ENCODE measurements at regions not wholly inside any gene's neighbourhood (a gene's known extent, or its start where the extent isn't known, plus 50 kb on each side); places are given as distances from the start of the nearest gene placed in this dataset.

DNA sequence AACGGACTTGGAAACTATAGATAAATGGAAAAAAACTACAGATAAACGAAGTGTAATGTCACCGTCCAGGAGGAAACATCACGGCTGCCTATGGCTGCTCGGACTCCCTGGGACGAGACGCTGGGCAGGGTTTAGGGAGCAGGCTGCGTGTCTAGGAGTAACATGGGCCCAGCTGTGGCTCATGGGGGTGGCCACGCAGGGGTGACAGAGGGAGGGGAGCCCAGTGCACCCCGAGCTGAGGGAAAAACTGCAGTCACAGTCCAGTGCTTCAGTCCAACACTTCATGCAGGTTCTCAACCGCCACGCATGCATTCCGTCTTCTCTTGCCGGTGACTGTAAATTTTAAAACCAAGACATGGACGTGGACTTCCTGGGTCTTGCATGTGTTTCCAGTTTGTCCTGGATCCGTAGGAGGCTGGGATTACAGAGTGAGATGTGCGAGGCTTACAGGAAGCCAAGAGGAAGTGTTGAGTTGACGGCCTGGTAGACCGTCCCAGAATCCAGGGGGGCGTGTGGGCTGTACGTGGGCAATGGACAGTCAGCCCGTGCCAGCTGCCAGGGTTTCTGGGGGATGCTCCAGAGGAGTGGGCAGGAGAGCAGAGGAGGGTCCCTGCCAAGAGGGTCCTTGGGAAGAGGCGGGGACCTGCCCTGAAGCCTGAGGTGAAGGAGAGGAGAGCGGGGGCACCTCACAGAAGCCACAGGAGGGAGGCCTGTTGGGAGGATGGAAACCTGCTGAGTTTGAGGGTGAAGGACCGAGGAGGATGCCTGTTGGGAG lies 691.4 kb downstream of the BRD1 start:
- Histone ChIP-seq H3K36me3 (replicated peaks) (no peaks in the 10 kb centered on the region), H3K27me3 (ENCODE audit: low read depth) (no peaks in the 10 kb centered on the region), H3K4me1 (no peaks in the 10 kb centered on the region), H3K9me3 (no peaks in the 10 kb centered on the region), H3K4me3 (no peak overlapping the region)
- in situ Hi-C loops (cut with MboI; ENCODE audit: low sequenced_read_pairs) = no loop called here
- DNase-seq (ENCODE audit: low spot score in 2 of 2) = no peak

DNA sequence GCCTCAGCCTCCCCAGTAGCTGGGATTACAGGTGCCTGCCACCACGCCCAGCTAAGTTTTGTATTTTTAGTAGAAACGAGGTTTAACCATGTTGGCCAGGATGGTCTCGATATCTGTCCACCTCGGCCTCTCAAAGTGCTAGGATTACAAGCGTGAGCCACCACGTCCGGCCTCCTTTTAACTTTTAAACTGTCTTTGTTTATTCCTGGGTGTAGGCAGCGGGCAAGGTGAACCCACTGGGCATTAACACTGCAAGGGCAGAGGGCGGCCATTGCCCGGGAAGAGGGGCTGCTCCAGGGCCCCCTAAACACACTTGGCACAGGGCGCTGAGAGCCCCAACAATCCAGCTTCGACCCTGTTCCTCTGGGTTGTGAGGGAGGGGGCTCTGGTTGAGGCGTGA lies 693.6 kb downstream of the BRD1 start:
- in situ Hi-C loops (cut with MboI; ENCODE audit: low sequenced_read_pairs) = no loop called here
- Histone ChIP-seq H3K4me3 (no peak overlapping the region), H3K4me1 (no peaks in the 10 kb centered on the region), H3K9me3 (no peaks in the 10 kb centered on the region), H3K36me3 (replicated peaks) (no peaks in the 10 kb centered on the region), H3K27me3 (ENCODE audit: low read depth) (no peaks in the 10 kb centered on the region)
- DNase-seq (ENCODE audit: low spot score in 2 of 2) = no peak

- Histone ChIP-seq H3K4me1 (no peaks in the 10 kb centered on the region), H3K36me3 (replicated peaks) (no peaks in the 10 kb centered on the region), H3K9me3 (no peaks in the 10 kb centered on the region), H3K27me3 (ENCODE audit: low read depth) (no peaks in the 10 kb centered on the region), H3K4me3 (no peak overlapping the region)
- no peak for DNase-seq (ENCODE audit: low spot score in 2 of 2)
- in situ Hi-C loops (cut with MboI; ENCODE audit: low sequenced_read_pairs) = no loop called here
These were observed 694.1 kb downstream of the BRD1 start for GRCh38 chr22:49133541-49133940.

GRCh38 chr22:49132009-49132408 lies 695.7 kb downstream of the BRD1 start:
- H3K27me3 ChIP-seq (ENCODE audit: low read depth) = no peaks in the 10 kb centered on the region
- no peaks in the 10 kb centered on the region for H3K36me3 ChIP-seq (replicated peaks)
- H3K4me1 ChIP-seq = no peaks in the 10 kb centered on the region
- DNase-seq (ENCODE audit: low spot score in 2 of 2) = no peak
- in situ Hi-C loops (cut with MboI; ENCODE audit: low sequenced_read_pairs) = no loop called here
- no peak overlapping the region for H3K4me3 ChIP-seq
- no peaks in the 10 kb centered on the region for H3K9me3 ChIP-seq

GRCh38 chr22:49129736-49130135 lies 697.9 kb downstream of the BRD1 start:
- H3K27me3 ChIP-seq (ENCODE audit: low read depth) = no peaks in the 10 kb centered on the region
- in situ Hi-C loops (cut with MboI; ENCODE audit: low sequenced_read_pairs) = no loop called here
- no peak overlapping the region for H3K4me3 ChIP-seq
- H3K36me3 ChIP-seq (replicated peaks) = no peaks in the 10 kb centered on the region
- no peaks in the 10 kb centered on the region for H3K9me3 ChIP-seq
- no peaks in the 10 kb centered on the region for H3K4me1 ChIP-seq
- DNase-seq (ENCODE audit: low spot score in 2 of 2) = no peak

- no peaks in the 10 kb centered on the region for H3K27me3 ChIP-seq (ENCODE audit: low read depth)
- no peak overlapping the region for H3K4me3 ChIP-seq
- no peaks in the 10 kb centered on the region for H3K36me3 ChIP-seq (replicated peaks)
- H3K9me3 ChIP-seq = no peaks in the 10 kb centered on the region
- in situ Hi-C loops (cut with MboI; ENCODE audit: low sequenced_read_pairs) = no loop called here
- no peaks in the 10 kb centered on the region for H3K4me1 ChIP-seq
- DNase-seq (ENCODE audit: low spot score in 2 of 2) = no peak
These were observed 698.8 kb downstream of the BRD1 start for GRCh38 chr22:49128874-49129273.

DNA sequence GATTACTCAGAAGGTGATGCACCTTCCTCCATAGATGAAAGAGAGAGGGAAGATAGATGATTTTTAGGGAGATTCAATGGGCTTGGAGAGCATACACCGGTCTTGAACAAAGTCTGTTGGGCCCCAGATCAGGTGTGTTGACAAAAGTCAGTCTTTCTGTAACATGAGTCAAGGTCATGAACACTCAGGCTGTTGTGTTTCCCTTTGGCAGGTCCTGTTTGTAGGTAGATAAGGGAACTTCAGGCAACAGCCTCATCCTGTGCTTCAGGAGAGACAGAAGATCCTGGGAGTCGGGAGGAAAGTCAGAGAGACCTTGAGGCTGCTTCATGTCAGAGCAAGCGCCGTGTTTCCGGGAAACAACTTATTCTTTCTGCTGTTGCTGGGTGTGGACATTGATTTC lies 703.1 kb downstream of the BRD1 start:
- Histone ChIP-seq H3K36me3 (replicated peaks) (no peaks in the 10 kb centered on the region), H3K27me3 (ENCODE audit: low read depth) (no peaks in the 10 kb centered on the region), H3K9me3 (no peaks in the 10 kb centered on the region), H3K4me1 (no peaks in the 10 kb centered on the region), H3K4me3 (no peak overlapping the region)
- in situ Hi-C loops (cut with MboI; ENCODE audit: low sequenced_read_pairs) = no loop called here
- DNase-seq (ENCODE audit: low spot score in 2 of 2) = no peak

DNA sequence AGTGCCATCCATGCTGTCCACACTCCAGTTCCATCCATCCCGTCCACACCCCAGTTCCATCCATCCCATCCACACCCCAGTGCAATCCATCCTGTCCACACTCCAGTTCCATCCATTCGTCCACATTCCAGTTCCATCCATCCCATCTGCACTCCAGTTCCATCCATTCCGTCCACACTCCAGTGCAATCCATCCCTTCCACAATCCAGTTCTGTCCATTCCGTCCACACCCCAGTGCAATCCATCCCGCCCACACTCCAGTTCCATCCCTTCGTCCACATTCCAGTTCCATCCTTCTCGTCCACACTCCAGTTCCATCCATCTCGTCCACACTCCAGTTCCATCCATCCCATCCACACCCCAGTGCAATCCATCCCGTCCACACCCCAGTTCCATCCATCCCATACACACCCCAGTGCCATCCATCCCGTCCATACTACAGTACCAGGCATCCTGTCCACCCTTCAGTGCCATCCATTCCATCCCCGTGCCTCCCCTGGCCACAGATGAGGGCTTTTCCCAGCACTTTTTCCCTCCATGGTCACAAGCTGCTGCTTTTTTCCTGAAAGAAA lies 704.0 kb downstream of the BRD1 start:
- in situ Hi-C loops (cut with MboI; ENCODE audit: low sequenced_read_pairs) = no loop called here
- H3K9me3 ChIP-seq = no peaks in the 10 kb centered on the region
- no peak for DNase-seq (ENCODE audit: low spot score in 2 of 2)
- H3K36me3 ChIP-seq (replicated peaks) = no peaks in the 10 kb centered on the region
- no peak overlapping the region for H3K4me3 ChIP-seq
- H3K4me1 ChIP-seq = no peaks in the 10 kb centered on the region
- no peaks in the 10 kb centered on the region for H3K27me3 ChIP-seq (ENCODE audit: low read depth)

GRCh38 chr22:49119551-49119952 lies 708.1 kb downstream of the BRD1 start:
- no peaks in the 10 kb centered on the region for H3K4me1 ChIP-seq
- H3K9me3 ChIP-seq = no peaks in the 10 kb centered on the region
- no peak for DNase-seq (ENCODE audit: low spot score in 2 of 2)
- H3K36me3 ChIP-seq (replicated peaks) = no peaks in the 10 kb centered on the region
- in situ Hi-C loops (cut with MboI; ENCODE audit: low sequenced_read_pairs) = no loop called here
- no peak overlapping the region for H3K4me3 ChIP-seq
- H3K27me3 ChIP-seq (ENCODE audit: low read depth) = no peaks in the 10 kb centered on the region

- Histone ChIP-seq H3K9me3 (no peaks in the 10 kb centered on the region), H3K27me3 (ENCODE audit: low read depth) (no peaks in the 10 kb centered on the region), H3K4me1 (no peaks in the 10 kb centered on the region), H3K36me3 (replicated peaks) (no peaks in the 10 kb centered on the region), H3K4me3 (no peak overlapping the region)
- in situ Hi-C loops (cut with MboI; ENCODE audit: low sequenced_read_pairs) = no loop called here
- no peak for DNase-seq (ENCODE audit: low spot score in 2 of 2)
These were observed 709.6 kb downstream of the BRD1 start for GRCh38 chr22:49118065-49118464.

DNA sequence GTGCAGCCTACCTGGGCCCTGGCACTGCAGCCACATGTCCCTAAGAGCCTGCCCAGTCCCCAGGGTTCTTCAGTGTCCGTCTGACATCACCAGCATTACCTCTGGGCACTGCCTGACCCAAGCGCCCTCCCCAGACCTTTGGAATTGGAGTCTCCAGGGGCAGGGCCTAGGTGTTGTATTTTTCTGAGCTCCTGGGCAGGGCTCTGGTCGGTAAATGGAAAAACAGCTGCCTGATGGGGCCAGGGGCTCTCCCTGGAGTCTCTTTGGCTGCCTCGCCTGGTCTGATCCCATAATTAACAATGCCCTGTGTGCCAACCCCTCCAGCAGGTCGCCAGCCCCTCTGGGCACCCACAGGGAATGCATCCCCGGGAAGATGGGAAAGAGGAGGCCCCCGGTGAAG lies 710.2 kb downstream of the BRD1 start:
- Histone ChIP-seq H3K36me3 (replicated peaks) (no peaks in the 10 kb centered on the region), H3K27me3 (ENCODE audit: low read depth) (no peaks in the 10 kb centered on the region), H3K4me3 (no peak overlapping the region), H3K4me1 (no peaks in the 10 kb centered on the region), H3K9me3 (no peaks in the 10 kb centered on the region)
- DNase-seq (ENCODE audit: low spot score in 2 of 2) = no peak
- in situ Hi-C loops (cut with MboI; ENCODE audit: low sequenced_read_pairs) = no loop called here

GRCh38 chr22:49116486-49117120 lies 711.1 kb downstream of the BRD1 start:
- no peaks in the 10 kb centered on the region for H3K27me3 ChIP-seq (ENCODE audit: low read depth)
- in situ Hi-C loops (cut with MboI; ENCODE audit: low sequenced_read_pairs) = no loop called here
- DNase-seq (ENCODE audit: low spot score in 2 of 2) = no peak
- no peaks in the 10 kb centered on the region for H3K36me3 ChIP-seq (replicated peaks)
- no peaks in the 10 kb centered on the region for H3K9me3 ChIP-seq
- no peaks in the 10 kb centered on the region for H3K4me1 ChIP-seq
- no peak overlapping the region for H3K4me3 ChIP-seq

DNA sequence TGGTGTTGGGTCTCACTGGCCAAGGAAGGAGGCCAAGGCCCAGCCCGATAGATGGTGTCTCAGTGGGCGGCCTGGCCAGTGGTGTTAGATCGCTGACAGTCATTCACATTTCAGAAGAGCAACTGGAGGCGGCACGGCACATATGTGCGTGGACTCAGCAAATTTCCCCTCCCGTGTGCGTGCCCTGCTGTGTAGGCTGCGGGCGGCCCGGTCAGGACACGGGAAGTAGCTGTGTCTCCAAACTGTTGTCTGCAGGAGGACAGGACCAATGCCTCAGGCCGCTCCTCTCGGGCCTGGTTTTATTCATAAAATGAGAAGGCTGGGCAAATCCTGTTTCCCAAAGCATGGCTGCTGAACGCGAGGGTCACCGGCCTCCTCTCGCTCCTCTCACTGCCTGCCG lies 711.7 kb downstream of the BRD1 start:
- in situ Hi-C loops (cut with MboI; ENCODE audit: low sequenced_read_pairs) = no loop called here
- no peaks in the 10 kb centered on the region for H3K36me3 ChIP-seq (replicated peaks)
- no peaks in the 10 kb centered on the region for H3K9me3 ChIP-seq
- no peaks in the 10 kb centered on the region for H3K4me1 ChIP-seq
- H3K4me3 ChIP-seq = no peak overlapping the region
- no peaks in the 10 kb centered on the region for H3K27me3 ChIP-seq (ENCODE audit: low read depth)
- no peak for DNase-seq (ENCODE audit: low spot score in 2 of 2)

GRCh38 chr22:49115197-49115596 lies 712.5 kb downstream of the BRD1 start:
- Histone ChIP-seq H3K9me3 (no peaks in the 10 kb centered on the region), H3K27me3 (ENCODE audit: low read depth) (no peaks in the 10 kb centered on the region), H3K4me3 (no peak overlapping the region), H3K36me3 (replicated peaks) (no peaks in the 10 kb centered on the region), H3K4me1 (no peaks in the 10 kb centered on the region)
- no peak for DNase-seq (ENCODE audit: low spot score in 2 of 2)
- in situ Hi-C loops (cut with MboI; ENCODE audit: low sequenced_read_pairs) = no loop called here
